ENCODE measurements at regions not wholly inside any gene's neighbourhood (a gene's known extent, or its start where the extent isn't known, plus 50 kb on each side); places are given as distances from the start of the nearest gene placed in this dataset.

GRCh38 chr12:102680304-102680703 lies 199.9 kb upstream of the IGF1 start:
- H2AFZ ChIP-seq (replicated peaks; ENCODE audit: low read length, poor library complexity) = no peak overlapping the region
- CTCF ChIA-PET = interaction anchor here (0.7 kb wide), 1 partner anchor 102 kb away, joined by 3 read pairs; no protein-coding TSS in a partner anchor
- no peak overlapping the region for H3K56ac ChIP-seq (ENCODE audit: extremely low read depth, insufficient read depth, low read length)
- no peak overlapping the region for H3K9ac ChIP-seq (ENCODE audit: low read depth, low read length)
- POLR2A ChIA-PET (ENCODE audit: unreplicated experiment) = no interaction called here
- no peak overlapping the region for H3K23ac ChIP-seq (ENCODE audit: low read depth, low read length)
- no peak overlapping the region for H3K18ac ChIP-seq (ENCODE audit: low read depth, low read length)
- TF ChIP-seq ELK1 (IDR thresholded peaks at IDR 0.05; ENCODE audit: borderline replicate concordance, low read depth, low read length) = no peak
- no peaks in the 10 kb centered on the region for H3K79me1 ChIP-seq (ENCODE audit: low read depth in 1 of 2, low read length in 2 of 2)
- no peak overlapping the region for H2AK5ac ChIP-seq (ENCODE audit: low read depth, low read length)
- no peaks in the 10 kb centered on the region for H3K9me1 ChIP-seq (ENCODE audit: insufficient read depth, low read length)
- no peak overlapping the region for H2BK20ac ChIP-seq (ENCODE audit: low read depth, low read length)
- no peaks in the 10 kb centered on the region for H3K4me1 ChIP-seq (ENCODE audit: control insufficient read depth, insufficient read depth, low read length)
- H3K27ac ChIP-seq (ENCODE audit: insufficient read depth, low read length) = no peak overlapping the region
- no TSS peak for BruUV-seq (replicated peaks)
- no CpG with 5 or more reads among the region's 2 CpGs for WGBS, 2 experiments (ENCODE audit: extremely low coverage in 2 of 2, insufficient read length in 1 of 2)
- no peak for DNase-seq
- no peaks in the 10 kb centered on the region for H4K20me1 ChIP-seq (ENCODE audit: insufficient read depth, low read length)
- no peak overlapping the region for H4K5ac ChIP-seq (ENCODE audit: low read depth, low read length)
- no peak overlapping the region for H3K4me2 ChIP-seq (ENCODE audit: low read depth, low read length)
- H2BK15ac ChIP-seq (ENCODE audit: low read depth, low read length) = no peak overlapping the region
- in situ Hi-C loops (cut with MboI; ENCODE audit: low sequenced_read_pairs) (no loop called here), intact Hi-C loops (cut with micrococcal nuclease) (no loop called here), dilution Hi-C loops (cut with HindIII; ENCODE audit: low sequenced_read_pairs, unreplicated experiment) (no loop called here)
- H3K4ac ChIP-seq (ENCODE audit: low read depth, low read length) = no peak overlapping the region
- H3K4me3 ChIP-seq (ENCODE audit: insufficient read depth, low read depth, low read length) = no peak overlapping the region
- H3K27me3 ChIP-seq (ENCODE audit: control insufficient read depth, insufficient read depth, low read length) = peaks cover 14% of the 10 kb centered on the region
- no peak overlapping the region for H4K91ac ChIP-seq (ENCODE audit: insufficient read depth, low read depth, low read length)
- H2BK120ac ChIP-seq (ENCODE audit: low read depth, low read length) = no peak overlapping the region
- no peak overlapping the region for H2AK9ac ChIP-seq (replicated peaks; ENCODE audit: low read depth, low read length, poor library complexity)
- no peaks in the 10 kb centered on the region for H3K9me3 ChIP-seq (ENCODE audit: control insufficient read depth, insufficient read depth, low read length)
- no peak overlapping the region for H4K8ac ChIP-seq (ENCODE audit: low read depth in 2 of 2, low read length in 2 of 2)
- ATAC-seq (ENCODE audit: low read depth) = no peak
- no peak overlapping the region for H3K14ac ChIP-seq (replicated peaks; ENCODE audit: low read depth, low read length)
- no peaks in the 10 kb centered on the region for H3K36me3 ChIP-seq (ENCODE audit: control insufficient read depth, insufficient read depth, low read length)
- no peak overlapping the region for H2BK5ac ChIP-seq (ENCODE audit: low read depth, low read length, poor library complexity, severe bottlenecking)
